NCI-H2196 (cell line): ENCODE measurements at regions not wholly inside any gene's neighbourhood (a gene's known extent, or its start where the extent isn't known, plus 50 kb on each side); places are given as distances from the start of the nearest gene placed in this dataset.
"Not testable (repeated sequence)": the region's sequence is repeated elsewhere in the genome, so short reads cannot be mapped to it uniquely, and the experiment has no call there.

Experiments used
- DNase-seq: peaks from one replicate; lab custom pipeline; 2025; ENCODE audit not compliant: unreplicated experiment; lab: John Stamatoyannopoulos, UW

DNA sequence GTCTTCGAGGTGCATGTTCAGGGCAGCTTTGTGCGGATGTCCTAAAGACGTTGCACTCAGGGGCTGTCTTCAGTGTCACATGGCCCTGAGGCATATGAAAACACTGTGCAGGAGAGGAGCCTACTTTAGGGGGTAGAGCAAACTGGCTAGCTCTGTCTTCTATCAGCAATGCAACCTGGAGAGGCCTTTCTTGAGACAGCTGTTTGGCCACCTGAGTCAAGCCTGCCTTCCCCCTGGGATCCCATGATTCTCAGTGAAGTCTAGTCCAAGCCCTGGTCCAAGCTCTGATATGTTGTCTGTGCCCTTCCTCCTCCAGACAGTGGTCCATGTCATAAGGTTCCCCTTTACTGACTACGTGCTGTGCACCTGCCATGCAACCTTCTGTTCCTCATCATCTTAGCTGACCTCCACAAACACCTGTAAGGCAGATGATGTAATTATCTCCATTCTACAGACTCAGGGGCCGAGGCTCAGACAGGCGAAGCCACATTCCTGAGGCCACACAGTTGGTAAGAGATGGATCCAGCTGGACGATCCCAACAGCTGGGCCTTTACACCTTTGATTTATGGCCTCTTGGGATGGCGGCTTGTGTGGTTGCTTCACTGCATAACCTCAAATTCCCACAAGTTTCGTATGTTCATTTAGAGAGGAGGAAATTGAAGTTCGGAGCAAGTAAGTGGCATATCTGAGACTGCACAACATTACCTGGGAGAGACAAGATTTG lies 109.9 kb downstream of the COPS8 start:
- DNase-seq, result no peak

DNA sequence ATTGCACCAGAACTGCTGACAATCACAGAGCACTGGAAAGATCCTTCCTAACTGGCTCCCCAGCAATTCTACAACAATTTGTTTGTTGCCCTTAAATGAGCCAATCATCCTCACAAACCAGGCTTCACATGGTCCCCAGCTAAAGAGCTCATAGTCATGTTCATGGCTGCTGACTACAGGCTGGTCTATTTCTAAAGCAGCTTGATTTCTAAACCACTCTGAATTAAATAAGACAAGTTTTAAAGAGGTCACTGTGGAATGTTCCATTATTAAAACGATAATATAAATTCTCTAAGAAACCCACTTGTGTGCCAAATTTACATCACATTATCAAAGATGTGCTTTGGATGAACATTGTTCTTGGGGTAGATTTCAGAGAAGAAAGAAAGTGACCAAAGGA lies 110.7 kb downstream of the COPS8 start:
- no peak for DNase-seq

DNA sequence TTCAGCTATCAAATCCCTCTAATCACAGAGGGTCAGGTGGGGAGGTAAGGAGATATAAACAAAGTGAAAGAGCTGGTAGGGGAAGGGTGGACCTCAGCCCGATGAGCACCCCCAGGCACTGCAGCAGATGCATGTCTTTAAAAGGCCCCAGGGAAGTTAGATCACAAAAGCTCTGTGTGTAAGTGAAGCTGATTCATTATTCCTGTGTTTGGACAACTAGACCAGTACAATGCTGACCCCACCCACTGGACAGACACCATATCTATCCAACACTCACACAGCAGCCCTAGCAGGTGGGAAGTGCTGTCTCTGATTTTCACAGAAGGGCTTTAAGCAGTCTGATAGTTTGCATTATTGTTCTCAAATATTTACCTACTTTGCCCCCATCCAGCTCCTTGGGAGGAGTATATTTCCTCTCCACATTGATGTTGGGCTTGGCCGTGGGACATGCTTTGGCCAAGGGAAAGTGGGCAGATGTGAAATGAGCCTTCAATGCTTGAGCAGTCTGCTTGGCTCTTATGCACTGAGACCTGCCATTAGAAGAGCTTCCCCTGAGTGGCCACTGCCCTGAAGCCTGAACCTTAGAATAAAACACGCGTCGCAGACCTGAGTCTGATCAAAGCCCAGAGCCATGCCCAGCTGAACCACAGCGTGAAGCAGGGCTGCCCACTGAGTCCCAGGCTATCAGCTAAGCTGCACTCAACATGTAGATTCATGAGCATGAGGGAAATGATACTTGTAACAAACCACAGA lies 111.4 kb downstream of the COPS8 start:
- peak; percentile 22 for DNase-seq

DNA sequence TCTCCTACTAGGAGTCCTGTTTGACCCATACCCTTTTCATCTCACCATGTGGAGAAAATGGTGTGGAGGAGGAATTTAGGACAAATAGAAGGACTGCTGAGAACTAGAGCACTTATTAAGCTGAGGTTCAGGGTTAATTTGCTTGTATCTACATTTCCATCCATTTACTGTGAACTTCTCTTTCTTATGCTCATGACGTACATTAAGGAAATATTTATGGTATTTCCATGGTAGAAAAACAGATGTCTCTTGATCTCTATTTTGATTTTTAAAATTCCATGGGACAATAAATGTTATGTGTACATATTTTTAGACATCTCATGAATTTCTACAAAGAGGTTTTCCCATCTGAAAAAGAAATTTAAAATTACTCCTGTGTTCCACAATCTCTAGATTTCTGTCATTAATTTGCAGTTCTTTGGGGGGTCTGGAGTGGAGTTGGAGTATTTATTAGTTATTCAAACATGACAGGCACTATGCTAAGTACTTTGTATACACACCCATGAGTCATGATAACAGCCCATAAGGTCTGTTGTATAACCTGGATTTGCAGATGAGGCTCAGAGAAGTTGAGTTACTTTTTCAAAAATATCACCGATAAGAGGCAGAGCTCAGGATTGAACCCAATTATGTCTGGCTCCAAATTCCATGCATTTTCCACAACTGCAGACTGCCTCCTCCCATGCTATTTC lies 112.6 kb downstream of the COPS8 start:
- DNase-seq, result no peak

DNA sequence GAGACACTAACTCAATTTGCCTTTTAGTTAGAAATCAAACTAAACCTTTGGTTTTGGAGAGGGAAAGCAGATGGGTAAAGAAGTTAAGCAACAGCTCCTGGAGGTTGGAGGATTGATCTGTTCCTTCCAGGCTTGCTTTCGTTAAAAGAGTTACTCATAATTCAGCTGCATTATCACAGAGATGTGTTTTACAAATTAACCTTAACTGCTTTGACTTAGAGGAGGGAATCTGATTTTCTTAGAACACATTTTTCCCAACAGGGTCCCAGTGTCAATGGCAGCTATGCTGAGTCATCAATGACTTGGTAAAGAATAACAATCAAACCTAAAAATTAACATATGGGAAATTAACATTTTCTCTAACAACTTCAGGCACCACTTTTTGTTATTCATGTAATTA lies 113.4 kb downstream of the COPS8 start:
- no peak for DNase-seq

DNA sequence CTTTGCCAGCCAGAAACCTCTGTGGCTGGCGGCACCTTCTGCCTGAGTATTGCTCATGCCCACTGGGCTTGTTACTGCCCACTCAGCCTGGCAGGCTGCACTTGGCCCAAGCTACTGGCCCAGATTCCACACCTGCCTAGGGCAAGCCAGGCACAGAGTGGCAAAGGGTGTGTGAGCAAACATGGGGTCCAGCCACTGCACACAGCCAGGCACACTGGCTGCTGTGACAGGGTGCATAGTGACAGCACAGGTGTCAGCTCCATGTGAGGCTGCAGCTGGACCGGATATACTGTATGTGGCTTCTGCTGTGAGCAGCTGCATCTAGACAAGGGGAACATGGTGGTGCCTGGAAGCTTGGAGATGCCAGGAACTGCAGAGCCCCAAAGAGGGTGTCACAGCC lies 113.9 kb downstream of the COPS8 start:
- no peak for DNase-seq

DNA sequence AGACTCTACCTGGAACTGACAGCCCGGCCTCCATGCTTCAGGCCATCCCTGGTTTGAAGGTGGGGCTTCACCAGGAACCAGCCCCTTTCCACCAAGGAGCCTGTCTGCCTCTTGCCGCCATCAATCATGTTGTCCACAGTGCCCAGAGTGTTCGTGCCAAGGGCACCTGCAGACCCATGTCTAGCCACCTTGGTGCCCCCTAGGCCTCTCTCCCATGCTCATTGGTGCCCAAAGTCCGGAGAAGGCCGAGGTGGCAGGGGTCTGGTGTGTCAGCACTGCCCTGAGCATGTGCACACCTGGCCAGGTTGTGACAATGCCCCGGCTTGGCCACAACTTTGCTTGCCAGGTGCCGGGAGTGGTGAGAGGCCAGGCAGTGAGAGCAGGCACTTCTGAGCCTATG lies 114.8 kb downstream of the COPS8 start:
- DNase-seq, result no peak

DNA sequence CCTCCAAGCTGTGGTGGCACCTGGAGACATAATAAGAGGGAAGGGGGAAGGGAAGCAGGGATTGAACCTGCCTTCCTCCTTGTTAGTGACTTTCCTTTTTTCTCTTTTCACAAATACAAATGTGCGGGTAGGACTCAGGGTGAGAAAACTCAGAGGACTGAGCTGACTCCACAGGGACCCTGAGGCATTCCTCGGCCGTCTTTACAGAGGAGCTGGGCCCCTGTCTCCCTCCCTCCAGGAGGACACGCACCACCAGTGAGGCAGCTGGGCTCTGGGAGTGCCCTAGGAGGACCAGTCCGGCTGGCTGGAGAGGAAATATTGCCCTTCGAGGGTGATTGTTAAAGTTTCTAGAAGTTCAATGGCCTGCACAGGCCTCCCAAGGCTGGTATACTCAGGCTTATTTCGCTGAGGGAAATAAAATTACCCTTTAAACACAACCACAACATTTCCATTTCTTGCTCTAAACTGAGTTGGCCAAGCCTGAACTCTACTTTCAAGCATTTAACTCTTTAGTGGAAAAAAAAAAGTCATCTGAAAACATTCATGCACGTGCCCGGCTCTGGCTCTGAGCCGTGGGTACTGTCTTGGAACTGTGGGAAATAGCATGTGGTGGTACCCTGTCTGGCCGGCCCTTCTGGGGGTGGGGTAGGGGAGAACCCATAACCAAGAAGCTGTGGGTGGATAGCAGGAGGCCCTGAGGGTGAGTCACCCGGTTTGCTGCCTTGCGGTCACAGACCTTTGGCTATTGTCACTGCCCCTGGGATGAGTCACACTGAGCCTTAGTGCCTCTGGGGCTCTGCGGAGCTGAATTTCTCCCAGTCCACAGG lies 116.0 kb downstream of the COPS8 start:
- DNase-seq, result no peak

DNA sequence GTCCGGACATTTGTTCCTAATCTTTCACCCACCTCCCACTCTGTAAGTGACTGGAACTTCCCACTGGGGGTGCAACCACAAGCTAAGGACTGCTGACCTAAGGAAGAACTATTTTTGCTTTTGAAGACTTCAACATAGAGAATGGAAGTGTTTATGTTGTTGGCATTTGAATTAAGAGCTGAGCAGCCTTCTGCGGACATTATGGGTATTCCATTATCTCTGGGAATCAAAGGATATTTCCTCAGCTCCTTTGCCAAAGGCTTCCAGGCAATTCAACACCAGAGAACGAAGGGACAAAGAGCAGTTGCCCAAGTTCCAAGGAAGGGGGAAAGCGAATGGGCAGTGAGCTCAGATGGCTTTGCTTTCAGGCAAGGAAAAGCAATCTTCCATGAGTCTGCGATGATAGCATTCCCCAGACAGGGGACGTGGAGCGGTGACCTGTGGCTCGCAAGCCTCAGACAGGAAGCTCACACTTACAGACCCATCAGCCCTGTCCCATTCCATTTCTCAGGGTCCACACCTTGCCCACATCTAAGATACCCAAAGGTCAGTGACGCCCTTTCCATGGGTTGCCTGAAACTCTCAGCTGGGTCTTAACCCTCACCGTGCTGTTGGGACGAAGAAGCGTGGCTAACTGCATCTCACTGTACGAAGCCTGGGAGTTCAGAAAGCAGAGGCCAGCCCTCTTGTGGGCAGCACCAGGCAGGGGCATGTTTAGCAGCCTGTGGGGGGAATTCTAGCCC lies 116.8 kb downstream of the COPS8 start:
- DNase-seq, result no peak

DNA sequence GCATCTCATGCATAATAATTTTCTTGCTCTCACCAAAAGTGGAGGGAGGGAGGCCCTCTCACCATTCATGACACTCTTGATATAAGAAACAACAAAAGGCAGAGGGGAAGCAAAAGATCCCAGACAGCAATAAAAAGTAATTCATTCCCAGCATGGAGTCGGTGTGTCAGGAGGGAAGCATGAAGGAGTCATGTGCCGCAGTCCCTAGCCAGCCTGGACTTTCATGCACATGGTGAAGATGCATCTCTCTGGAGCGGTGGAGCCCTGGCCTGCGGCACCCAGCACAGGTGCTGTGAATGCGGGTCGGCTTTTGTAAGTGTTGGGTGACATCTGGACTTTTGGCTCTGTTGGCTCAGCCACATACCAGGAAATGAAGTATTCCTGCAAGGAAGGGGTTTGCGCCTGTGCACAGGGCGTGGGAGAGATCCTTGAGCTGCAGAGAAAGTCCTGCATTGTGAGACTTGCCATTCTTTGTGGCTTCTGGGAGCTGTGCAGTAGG lies 119.4 kb downstream of the COPS8 start:
- DNase-seq, result no peak

DNA sequence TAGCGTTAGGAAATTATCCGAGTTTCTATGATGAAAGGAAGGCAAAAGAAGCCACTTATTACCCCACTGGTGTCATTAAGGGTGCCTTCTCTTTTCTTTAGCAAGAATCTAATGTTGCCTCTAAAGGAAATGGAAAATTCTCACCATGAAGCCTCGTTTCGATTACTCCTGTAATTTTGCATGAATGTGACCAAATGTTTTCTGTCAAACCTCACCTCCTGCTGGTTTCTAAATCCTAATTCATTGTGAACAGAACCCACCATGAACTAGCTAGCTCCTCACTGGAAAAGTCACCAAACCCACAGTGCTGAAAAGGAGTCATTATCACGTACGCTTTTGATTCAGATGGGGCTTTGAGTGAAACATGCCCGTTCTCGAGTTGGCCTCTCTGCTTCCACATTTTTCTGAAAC lies 119.9 kb downstream of the COPS8 start:
- DNase-seq, result no peak

DNA sequence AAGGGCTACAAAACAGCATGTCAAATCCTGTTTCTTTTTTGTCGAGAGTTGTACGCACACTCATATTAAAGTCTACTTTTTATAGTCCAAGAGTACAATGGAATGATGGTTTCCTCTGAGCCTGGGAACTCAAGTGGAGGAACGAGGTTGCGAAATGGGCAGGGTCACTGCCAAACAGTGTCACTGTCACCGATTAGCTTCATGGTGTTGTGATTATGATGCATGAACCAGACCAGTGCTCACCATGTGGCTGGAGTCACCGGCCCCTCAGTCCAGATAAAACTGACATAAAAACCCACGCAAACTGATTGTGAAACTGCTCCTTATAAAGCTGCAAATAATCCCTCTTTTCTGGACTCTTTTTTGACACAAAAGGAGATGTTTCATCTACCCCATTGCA lies 122.0 kb downstream of the COPS8 start:
- no peak for DNase-seq

DNA sequence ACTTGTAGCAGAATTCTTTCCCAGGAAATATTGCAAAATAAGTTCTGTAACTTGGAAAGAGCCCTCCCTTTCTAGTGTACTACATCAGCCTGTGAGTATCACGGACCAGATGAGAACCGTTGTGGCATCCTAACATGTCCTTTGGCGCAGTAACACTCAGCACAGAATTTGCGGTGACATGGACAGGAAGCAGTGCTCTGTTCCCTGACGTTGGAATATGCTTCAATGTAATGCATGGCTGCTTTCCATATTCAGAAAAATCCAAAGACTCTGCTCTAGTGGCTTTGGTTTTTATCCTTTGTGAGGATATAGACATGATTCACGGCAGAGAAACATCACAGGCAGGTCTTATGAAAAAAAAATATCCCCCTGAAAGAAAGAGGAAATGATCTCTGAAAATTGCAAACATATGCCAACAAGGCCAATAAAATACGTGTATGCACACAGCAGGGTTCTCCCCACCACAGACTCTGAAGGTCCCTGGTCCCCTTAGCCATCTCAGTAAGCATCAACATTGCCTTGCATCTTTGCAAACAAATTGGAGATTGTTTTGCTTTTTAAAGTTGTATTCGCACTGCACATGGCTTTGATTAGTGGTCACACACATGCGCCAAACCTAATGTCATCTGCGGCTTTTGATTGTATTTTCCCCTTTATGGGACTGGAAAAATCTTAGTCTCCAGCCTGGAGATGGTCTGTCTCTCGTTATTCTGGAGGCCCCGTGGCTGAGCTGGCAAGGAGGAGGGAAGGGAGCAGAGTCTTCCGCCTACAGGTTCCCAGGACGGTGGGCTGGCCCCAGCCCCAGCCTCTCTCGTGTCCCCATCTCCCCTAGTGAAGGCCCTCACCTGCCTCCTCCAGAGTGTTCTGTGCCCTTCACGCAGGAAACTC lies 122.9 kb downstream of the COPS8 start:
- DNase-seq, result no peak

DNA sequence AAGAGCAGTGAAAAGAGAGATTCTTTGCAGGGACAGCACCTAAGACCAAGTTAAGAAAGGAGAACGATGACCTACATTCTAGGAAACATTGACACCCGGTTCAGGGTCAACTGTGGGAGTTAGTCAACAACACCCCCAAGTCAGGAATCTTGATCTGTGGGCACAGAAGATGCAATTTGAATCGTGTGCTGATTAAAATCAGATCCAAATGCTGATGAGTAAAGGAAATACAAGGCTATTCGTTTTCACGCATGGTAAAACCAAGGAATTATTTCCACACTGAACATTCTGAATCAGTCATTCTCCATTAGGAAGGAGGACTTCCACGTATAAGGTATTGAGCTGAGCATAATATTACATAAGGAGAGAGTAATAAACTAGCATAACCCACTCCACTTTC lies 124.2 kb downstream of the COPS8 start:
- DNase-seq, result no peak

DNA sequence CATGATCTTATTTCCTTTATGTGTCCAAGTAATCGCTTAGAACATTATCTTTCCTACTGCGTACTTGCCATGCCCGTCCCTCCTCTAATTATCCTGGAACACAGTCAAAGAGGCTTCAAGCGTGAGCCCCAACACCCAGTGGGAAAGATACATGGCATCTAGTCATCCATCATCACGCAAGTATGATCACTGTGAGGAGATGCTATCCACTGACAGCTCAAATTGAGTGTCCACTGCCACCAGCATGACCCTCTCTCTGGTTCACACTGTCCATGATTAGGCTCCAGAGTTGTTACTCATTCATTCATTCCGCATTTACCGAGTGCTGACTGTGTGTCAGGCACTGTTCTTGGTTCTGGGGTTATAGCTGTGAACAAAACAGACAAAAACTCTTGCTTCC lies 124.6 kb downstream of the COPS8 start:
- no peak for DNase-seq

DNA sequence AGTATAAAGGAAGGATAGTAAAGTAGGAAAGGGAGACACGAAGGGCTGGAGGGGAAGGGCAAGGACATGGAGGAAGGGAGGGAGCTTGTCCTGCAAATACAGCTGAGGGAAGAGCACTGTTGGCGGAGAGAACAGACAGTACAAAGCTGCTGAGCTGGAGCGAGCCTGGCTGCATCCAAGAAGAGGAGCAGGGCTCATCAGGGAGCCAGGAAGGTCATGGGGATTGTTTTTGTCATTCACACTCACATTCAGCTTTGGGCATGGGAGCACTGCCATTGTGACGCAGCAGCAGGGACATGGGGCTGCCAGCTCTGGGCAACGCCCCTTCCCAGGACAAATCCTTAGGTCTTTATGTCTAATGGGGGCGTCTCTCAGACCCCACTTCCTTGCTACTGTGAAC lies 125.1 kb downstream of the COPS8 start:
- no peak for DNase-seq

DNA sequence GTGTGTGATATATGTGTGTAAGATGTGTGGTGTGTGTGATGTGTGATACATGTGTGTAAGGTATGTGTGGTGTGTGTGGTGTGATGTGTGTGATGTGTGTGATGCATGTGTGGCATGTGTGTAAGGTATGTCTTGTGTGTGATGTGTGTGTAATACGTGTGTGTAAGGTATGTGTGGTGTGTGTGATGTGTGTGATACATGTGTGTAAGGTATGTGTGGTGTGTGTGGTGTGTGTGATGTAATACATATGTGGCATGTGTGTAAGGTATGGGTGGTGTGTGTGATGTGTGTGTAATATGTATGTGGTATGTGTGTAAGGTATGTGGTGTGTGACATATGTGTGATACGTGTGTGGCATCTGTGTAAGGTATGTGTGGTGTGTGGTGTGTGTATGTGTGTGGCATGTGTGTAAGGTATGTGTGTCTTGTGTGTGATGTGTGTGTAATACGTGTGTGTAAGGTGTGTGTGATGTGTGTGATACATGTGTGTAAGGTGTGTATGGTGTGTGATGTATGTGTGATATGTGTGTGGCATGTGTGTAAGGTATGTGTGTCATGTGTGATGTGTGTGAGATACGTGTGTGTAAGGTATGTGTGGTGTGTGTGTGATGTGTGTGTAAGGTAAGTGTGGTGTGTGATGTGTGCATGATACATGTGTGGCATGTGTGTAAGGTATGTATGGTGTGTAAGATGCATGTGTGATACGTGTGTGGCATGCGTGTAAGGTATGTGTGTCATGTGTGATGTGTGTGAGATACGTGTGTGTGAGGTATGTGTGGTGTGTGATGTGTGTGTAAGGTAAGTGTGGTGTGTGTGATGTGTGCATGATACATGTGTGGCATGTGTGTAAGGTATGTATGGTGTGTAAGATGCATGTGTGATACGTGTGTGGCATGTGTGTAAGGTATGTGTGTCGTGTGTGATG lies 126.9 kb downstream of the COPS8 start:
- DNase-seq, result not testable (repeated sequence)

DNA sequence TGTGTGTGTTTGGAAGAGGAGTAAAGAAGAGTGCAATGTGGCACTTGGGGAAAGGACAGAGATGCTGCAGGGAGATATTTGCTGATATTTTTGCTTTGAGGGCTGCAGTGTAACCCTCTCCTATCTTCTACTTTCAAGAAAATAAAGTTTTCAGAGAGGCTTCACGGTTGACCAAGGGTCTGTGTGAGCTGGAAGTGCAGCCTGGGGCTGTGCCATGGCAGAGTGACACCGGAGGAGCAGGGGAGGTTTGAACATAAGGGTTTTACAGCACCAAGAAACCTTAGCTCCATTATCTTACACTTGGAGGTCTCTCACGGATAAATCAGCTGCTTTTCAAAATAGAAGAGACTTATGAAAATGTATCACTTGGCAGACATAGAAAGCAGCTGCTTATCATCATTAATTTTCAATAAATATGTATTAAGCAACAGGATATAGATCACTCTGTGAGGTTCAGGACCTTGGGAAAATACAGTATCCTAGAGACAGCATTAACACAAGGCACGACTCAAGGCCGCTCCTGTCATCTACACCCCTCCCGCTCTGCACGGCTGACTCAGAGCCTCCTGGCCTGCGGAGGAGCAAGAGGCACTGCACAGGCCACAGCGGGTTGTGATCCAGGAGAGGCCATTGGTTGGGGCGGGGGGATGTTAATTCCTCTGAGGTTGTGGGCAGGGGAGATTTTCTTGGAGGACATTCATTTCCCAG lies 127.8 kb downstream of the COPS8 start:
- no peak for DNase-seq
